Osteoblast (primary cell): ENCODE measurements at regions not wholly inside any gene's neighbourhood (a gene's known extent, or its start where the extent isn't known, plus 50 kb on each side); places are given as distances from the start of the nearest gene placed in this dataset.

ENCODE experiments used
- DNase-seq: peaks from one replicate; pipeline ENCODE4 v3.0.0; 2011; ENCODE audit warnings: low spot score, mixed read lengths; ENCODE audit not compliant: insufficient read length; ENCODE audit errors: missing footprints
- H2AFZ ChIP-seq: 2 replicates; pipeline ENCODE4 v1.6.0; 2011; ENCODE audit warnings: mild to moderate bottlenecking, low read length
- H3K27ac ChIP-seq: 2 replicates; pipeline ENCODE4 v1.5.1; 2011; ENCODE audit warnings: mild to moderate bottlenecking, low read depth, low read length, moderate library complexity
- H3K27me3 ChIP-seq: 2 replicates; pipeline ENCODE4 v1.6.0; 2012; ENCODE audit warnings: mild to moderate bottlenecking, control low read depth, inconsistent platforms, low read length, moderate library complexity; ENCODE audit not compliant: insufficient read depth
- H3K36me3 ChIP-seq: 2 replicates; pipeline ENCODE4 v1.5.1; 2011; ENCODE audit warnings: mild to moderate bottlenecking, low read length, control low read depth, moderate library complexity; ENCODE audit not compliant: insufficient read depth
- H3K4me1 ChIP-seq: 2 replicates; pipeline ENCODE4 v1.5.1; 2011; ENCODE audit warnings: mild to moderate bottlenecking, low read length, control low read depth, moderate library complexity; ENCODE audit not compliant: insufficient read depth
- H3K4me2 ChIP-seq: 2 replicates; pipeline ENCODE4 v1.6.0; 2011; ENCODE audit warnings: mild to moderate bottlenecking, low read length; ENCODE audit not compliant: insufficient read depth
- H3K4me3 ChIP-seq: fragments of 200-600 bp; sonication (generic); 3 replicates; pipeline ENCODE4 v1.5.1; 2012; ENCODE audit warnings: mild to moderate bottlenecking, low read length, inconsistent platforms; ENCODE audit not compliant: insufficient read depth
- H3K79me2 ChIP-seq: 2 replicates; pipeline ENCODE4 v1.6.0; 2012; ENCODE audit warnings: mild to moderate bottlenecking, low read length, control low read depth, inconsistent platforms; ENCODE audit not compliant: insufficient read depth
- H3K9me3 ChIP-seq: 2 replicates; pipeline ENCODE4 v1.5.1; 2011; ENCODE audit warnings: low read depth, low read length, control low read depth
- H4K20me1 ChIP-seq: 2 replicates; pipeline ENCODE4 v1.6.0; 2012; ENCODE audit warnings: mild to moderate bottlenecking, low read length, control low read depth; ENCODE audit not compliant: insufficient read depth
- TF ChIP-seq, protein P1 (sequence below): IDR thresholded peaks from 2 replicates; pipeline ENCODE4 v1.5.1; 2011; ENCODE audit warnings: mild to moderate bottlenecking, low read depth, low read length, moderate library complexity; ENCODE audit errors: extremely low read depth

DNA sequence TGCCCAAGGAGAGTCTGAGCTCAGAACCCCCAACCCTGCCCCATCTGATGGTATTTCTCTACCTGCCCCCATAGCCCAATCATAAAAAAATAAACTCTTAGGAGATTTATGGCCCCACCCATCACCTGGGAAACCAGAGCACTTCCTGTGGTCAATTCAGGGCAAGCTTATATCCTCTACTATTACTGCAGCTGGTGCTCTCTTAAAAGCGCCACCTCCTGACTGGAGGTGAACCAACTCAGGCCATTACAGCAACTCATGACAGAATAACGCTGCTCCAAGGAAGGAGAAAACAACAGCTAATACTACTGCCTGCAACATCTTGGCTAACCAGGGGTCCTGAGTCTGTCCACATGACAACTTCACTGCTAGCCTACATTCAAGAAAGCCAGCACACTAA lies 195.7 kb downstream of the MTCL1 start:
- no peak overlapping the region for H3K27ac ChIP-seq
- H4K20me1 ChIP-seq: no peaks in the 10 kb centered on the region
- H3K4me3 ChIP-seq: no peak overlapping the region
- no peak overlapping the region for H3K4me2 ChIP-seq
- DNase-seq: no peak
- H3K4me1 ChIP-seq: peaks cover 4% of the 10 kb centered on the region
- peaks cover 2% of the 10 kb centered on the region for H3K9me3 ChIP-seq
- TF ChIP-seq, protein P1, sequence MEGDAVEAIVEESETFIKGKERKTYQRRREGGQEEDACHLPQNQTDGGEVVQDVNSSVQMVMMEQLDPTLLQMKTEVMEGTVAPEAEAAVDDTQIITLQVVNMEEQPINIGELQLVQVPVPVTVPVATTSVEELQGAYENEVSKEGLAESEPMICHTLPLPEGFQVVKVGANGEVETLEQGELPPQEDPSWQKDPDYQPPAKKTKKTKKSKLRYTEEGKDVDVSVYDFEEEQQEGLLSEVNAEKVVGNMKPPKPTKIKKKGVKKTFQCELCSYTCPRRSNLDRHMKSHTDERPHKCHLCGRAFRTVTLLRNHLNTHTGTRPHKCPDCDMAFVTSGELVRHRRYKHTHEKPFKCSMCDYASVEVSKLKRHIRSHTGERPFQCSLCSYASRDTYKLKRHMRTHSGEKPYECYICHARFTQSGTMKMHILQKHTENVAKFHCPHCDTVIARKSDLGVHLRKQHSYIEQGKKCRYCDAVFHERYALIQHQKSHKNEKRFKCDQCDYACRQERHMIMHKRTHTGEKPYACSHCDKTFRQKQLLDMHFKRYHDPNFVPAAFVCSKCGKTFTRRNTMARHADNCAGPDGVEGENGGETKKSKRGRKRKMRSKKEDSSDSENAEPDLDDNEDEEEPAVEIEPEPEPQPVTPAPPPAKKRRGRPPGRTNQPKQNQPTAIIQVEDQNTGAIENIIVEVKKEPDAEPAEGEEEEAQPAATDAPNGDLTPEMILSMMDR: no peak
- no peaks in the 10 kb centered on the region for H3K27me3 ChIP-seq
- H2AFZ ChIP-seq: no peak overlapping the region
- no peaks in the 10 kb centered on the region for H3K36me3 ChIP-seq
- H3K79me2 ChIP-seq: no peaks in the 10 kb centered on the region

DNA sequence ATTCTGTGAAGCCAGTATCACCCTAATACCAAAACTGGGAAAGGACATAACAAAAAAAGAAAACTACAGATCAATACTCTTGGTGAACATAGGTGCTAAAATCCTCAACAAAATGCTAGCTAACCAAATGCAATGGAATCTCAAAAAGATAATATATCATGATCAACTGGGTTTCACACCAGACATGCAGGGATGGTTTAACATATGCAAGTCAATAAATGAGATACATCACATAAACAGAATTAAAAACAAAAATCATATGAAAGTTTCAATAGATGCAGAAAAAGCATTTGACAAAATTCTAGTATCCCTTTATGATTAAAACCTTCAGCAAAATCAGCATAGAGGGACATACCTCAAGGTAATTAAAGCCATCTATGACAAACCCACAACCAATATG lies 198.2 kb upstream of the NDUFV2 start:
- H3K36me3 ChIP-seq: no peaks in the 10 kb centered on the region

DNA sequence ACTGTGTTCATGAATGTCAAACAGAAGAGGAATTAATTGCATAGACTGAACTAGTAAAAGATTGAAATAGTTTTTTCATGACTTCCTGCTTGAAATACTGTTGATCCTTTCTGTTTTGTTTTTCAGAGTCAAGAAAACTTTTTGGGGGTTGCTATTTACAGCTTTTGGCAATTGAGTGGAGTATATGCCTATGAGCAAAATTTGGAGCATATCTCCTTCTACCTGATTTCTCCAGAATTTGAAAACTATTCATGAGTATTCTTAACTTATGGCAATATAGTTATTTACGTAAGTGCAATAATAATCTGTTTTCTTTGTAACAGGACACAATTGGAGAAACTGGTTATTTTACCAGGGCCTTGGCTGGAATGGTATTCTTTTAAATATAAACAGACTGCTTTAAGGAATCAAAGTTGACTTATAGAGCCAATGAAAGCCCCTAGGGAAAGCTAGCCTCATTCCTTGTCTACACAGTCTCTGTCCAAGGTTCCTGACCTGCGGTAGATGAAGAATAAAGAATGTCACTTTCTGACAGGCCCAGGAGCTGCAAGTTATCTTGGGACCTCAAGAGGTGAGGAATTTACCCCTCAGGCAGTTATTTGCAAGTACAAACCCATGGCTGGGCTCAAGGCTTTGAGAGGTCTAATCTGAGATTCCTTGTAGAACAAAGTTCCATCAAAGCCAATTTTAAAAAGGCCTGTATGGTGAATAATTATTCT lies 193.5 kb upstream of the NDUFV2 start:
- Histone ChIP-seq H3K27me3 (no peaks in the 10 kb centered on the region), H3K4me2 (no peak overlapping the region), H3K9me3 (no peaks in the 10 kb centered on the region), H3K27ac (no peak overlapping the region), H4K20me1 (no peaks in the 10 kb centered on the region), H3K36me3 (no peaks in the 10 kb centered on the region), H3K79me2 (no peaks in the 10 kb centered on the region), H2AFZ (no peak overlapping the region), H3K4me3 (no peak overlapping the region), H3K4me1 (no peaks in the 10 kb centered on the region)
- TF ChIP-seq, protein P1: no peak
- no peak for DNase-seq

More for the DNA sequence above, 198.2 kb upstream of the NDUFV2 start:
- no peak overlapping the region for H3K4me3 ChIP-seq
- H3K4me2 ChIP-seq: no peak overlapping the region
- H3K27me3 ChIP-seq: no peaks in the 10 kb centered on the region
- H2AFZ ChIP-seq: no peak overlapping the region
- H3K27ac ChIP-seq: no peak overlapping the region
- H3K4me1 ChIP-seq: no peaks in the 10 kb centered on the region
- H3K79me2 ChIP-seq: no peaks in the 10 kb centered on the region
- TF ChIP-seq, protein P1: no peak
- no peaks in the 10 kb centered on the region for H4K20me1 ChIP-seq
- no peaks in the 10 kb centered on the region for H3K9me3 ChIP-seq
- no peak for DNase-seq

DNA sequence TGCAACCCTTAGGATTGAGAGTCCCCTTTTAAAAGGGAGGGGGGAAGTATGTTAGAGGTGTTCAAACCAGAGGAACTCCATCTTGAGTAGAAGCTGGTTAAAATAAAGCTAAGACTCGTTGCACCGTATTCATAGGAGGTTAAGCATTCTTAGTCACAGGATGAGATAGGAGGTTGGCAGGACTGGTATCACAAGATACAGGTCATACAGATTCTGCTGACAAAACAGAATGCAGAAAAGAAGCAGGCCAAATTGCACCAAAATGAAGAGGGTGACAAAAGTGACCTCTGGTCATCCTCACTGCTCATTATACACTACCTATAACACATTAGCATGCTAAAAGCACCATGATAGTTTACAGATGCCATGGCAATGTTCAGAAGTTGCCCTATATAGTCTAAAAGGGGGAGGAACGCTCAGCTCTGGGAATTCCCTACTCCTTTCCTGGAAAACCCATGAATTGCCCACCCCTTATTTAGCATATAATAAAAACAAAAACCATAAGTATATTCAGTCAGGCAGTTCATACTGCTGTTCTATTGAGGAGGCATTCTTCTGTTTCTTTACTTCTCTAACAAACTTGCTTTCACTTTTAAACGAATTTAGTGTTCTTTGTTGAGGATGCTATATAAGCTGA lies 192.2 kb upstream of the NDUFV2 start:
- TF ChIP-seq, protein P1: no peak
- Histone ChIP-seq H3K27me3 (no peaks in the 10 kb centered on the region), H2AFZ (peak overlapping the region; percentile 53), H3K79me2 (no peaks in the 10 kb centered on the region), H4K20me1 (no peaks in the 10 kb centered on the region), H3K27ac (no peak overlapping the region), H3K4me3 (no peak overlapping the region), H3K9me3 (no peaks in the 10 kb centered on the region), H3K4me2 (peak overlapping the region; percentile 54), H3K36me3 (no peaks in the 10 kb centered on the region), H3K4me1 (no peaks in the 10 kb centered on the region)
- DNase-seq: no peak
